ENCODE measurements at regions not wholly inside any gene's neighbourhood (a gene's known extent, or its start where the extent isn't known, plus 50 kb on each side); places are given as distances from the start of the nearest gene placed in this dataset.

GRCh38 chr14:29148221-29148620, 381.6 kb downstream of the FOXG1 start:
- TF ChIP-seq OSR1 (CRISPR knock-in tag; IDR thresholded peaks at IDR 0.05) (no peak), ZNF70 (CRISPR knock-in tag; IDR thresholded peaks at IDR 0.05) (no peak)
